ENCODE measurements at regions not wholly inside any gene's neighbourhood (a gene's known extent, or its start where the extent isn't known, plus 50 kb on each side); places are given as distances from the start of the nearest gene placed in this dataset.
A peak's percentile ranks its signal among the peaks of the same experiment; 100 is the strongest.

DNA sequence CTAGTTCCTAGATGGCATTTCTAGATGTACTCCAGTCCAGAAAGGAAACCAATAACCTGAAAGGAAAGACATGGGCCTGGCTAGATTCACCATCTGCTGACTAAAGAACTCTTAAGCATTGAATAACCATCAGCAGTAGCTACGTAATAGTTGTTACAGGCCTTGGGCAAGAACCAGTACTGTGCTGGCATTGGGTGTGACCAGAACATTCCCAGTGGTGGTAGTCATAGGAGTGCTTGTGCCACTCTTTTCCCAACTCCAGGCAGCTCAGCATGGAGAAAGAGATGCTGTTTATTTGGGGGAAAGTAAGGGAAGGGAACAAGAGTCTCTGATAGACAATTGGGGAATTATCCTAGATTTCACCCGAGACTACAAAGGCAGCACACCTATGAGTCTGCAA, 333.3 kb downstream of the SLC16A7 start:
- no peak for DNase-seq

DNA sequence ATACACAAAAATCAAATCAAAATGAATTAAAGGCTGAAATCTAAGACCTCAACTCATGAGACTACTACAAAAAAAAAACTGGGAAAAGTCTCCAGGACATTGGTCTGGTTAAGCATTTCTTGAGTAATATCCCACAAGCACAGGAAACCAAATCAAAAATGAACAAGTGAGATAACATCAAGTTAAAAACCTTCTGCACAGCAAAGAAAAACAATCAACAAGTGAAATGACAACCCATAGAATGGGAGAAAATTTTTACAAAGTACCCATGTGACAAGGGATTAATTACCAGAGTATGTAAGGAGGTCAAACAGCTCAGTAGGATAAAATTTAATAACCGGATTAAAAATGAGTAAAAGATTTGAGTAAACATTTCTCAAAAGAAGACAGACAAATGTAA, 338.7 kb downstream of the SLC16A7 start:
- DNase-seq, result no peak

DNA sequence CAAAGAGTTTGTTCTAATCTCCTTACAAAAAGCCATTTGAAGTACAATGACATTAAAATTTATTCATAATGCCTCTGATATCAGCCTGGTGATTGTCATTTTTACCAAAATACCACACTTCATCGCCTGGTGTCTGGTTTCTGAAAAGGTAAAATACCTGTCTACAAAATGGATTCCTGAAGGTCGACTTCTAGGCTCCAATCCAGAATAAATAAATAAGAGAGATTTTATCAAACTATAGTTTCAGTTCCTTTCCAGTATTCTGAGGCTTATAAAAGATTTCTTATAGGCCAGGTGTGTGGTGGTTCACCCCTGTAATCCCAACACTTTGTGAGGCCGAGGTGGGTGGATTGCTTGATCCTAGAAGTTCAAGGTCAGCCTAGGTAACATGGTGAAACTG, 340.7 kb downstream of the SLC16A7 start:
- no peak for DNase-seq

DNA sequence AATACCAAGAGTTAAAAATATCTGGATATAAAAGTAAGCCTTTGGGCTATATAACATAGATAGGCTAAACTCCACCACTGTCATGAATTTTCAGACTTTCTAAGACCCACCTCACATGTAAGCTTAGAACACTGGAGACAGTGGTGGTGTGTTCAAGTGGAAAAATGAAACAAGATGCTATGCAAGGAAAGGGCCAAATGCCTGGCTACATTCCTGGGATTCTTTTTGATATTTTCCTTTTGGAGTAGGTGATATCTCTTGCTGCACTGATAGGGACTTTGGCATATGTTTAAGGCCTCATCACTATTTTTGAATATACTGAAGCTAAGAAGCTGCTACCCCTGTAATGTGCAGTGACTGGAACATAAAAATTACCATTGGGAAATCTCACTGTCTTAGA, 341.3 kb downstream of the SLC16A7 start:
- no peak for DNase-seq

DNA sequence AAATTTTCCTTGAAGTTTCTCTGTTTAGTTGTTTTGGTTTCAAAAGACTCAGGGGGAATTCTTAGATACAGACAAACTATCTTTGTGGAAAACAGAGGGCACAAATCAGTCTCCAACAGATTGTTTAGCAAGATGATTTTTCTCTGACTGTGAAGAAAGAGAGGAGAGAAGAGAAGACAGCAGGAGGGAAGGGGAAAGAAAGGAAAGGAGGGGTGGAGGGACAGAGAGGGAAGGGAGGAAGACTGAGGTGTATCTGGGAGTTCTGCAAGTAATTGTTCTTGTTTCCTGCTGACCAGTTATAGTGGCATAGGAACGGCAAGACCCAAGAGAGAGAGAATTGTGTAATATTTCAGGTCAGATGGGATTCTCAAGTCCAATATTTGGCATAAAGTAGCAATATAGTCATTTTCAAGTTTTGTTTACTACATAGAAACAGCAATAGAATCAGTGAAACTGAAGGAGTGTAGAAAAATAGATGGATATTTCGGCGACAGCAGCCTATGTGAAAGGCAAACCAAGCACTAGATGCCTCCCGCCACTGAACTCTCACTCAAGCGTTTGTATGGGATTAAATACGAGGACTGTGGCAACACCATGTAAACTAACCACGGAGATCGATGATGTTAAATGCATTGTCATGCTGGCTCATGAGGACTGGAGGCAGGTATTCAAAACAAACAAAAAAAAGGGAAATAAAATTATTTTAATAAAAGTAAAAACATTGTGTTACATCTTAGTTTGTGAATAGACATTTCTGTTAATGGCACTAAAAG, 342.5 kb downstream of the SLC16A7 start:
- DNase-seq, result no peak

DNA sequence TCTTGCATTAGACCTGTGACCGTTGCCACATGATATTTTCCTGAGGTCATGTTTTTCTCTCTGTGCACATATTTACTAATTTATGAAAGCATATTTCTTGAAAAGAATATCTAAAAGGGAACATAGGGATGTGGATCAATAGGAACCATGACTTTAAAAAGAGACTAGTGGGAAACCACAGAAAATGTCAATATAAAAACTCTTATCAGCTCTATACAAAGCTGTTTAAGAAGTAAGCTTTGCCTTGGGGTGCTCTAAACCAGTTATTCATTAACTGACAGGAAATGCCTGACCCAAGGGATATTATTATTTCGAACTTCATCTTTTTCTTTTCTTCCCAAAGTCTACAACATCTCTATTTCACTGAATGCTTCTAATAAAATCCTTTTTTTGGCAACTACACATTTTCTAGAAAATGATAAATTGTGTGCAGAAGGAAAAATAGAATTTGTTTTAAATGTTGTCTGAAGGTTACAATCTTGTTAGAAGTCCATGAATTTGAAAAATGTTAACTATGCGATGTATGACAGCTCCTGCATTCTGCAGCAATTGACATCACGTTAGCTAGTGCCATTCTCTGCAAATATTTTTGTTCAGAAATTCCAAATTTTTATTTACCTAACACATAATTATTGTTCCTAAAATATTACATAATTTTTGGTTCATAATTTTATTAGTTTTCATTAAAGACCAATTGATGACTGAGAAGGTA, 345.0 kb downstream of the SLC16A7 start:
- no peak for DNase-seq

DNA sequence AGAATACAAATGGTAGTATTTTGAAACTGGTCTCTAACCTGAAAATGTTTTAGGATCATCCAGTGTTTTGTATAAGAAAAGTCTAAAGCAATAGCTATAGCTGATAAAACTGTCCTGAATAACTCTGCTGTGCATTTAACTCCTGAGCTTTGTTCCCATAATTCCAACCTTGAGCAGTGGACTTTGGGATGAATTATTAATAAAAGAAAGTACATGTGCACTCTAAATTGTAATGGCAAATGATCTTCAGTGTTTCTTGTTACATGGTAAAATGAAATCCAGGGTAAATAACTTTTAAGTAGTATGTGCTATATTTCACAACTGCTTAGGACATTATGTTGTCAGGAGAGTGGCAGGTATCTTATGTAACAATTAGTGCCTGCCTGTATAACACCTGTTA, 345.6 kb downstream of the SLC16A7 start:
- DNase-seq, result no peak

DNA sequence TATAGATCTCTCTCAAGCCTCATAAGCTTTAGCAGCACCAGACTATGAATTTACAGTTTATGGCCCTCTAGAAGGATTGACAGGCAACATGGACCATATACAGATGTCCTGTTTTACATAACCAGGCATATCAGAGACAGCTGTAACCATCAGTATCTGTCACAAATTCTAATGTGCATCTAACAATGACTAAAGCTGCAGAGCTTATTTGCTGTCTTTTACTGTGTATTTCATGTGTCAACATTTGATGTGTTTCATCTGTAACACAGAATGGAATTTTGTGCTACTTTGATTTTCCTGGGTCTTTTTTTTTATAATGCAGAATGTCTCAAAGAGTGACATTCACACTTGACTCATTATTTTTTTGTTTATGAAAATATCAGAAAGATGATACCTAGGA, 348.3 kb downstream of the SLC16A7 start:
- DNase-seq, result no peak

DNA sequence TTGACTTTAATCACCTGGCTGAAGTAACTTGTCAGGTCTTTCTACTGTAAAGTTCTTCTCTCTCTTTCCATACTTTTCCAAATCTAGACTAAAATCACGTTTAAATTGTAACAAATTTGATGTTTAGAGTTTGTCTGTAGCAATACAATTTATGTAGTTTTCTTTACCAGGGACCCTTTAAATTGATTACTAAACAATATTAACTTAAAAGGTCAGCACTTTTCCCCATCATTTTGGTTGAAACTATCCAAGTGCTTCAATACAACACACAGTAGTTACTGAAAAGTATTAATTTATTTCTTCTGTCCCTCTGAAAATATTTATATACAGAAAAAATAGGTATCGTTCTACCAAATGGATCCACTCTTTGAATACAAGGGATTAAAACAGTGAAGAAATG, 350.8 kb downstream of the SLC16A7 start:
- DNase-seq, result no peak

DNA sequence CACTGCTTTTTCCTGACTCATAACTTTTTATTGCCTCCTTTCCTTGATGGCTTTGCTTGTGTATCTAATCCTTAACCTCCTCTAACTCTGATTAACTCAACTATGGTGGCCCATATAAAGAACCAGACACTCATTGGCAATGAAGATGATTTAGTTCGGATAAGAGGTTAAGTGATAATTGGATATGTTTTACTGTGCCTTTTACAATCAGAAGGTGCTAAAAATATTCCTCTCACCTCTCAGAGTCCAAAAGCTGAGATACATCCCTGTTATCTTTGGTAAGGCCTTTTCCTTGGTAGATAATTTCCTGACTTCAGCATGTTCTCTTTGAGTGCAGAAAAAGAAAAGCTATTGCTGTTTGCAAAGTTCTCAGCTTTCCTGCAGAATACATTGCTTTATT, 367.7 kb downstream of the SLC16A7 start:
- DNase-seq, result no peak

DNA sequence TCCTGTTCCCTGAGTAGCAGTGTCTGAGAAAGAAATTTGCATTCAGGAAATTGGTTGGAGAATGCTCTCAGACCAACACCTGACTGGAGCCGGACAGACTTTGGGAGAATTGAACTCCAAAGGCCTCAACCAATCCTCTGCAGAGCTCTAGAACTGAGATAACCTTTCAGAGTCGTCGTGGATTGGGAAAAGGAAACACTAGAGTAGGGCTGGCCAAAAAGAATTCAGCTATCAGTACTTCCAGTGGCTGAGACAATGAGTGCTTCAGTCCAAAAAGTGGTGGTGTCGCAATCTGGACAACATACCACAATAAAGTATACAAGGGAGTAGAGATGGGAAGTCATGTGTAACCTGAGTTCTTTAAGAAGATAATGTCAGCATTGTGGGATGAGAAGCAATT, 377.1 kb downstream of the SLC16A7 start:
- no peak for DNase-seq

DNA sequence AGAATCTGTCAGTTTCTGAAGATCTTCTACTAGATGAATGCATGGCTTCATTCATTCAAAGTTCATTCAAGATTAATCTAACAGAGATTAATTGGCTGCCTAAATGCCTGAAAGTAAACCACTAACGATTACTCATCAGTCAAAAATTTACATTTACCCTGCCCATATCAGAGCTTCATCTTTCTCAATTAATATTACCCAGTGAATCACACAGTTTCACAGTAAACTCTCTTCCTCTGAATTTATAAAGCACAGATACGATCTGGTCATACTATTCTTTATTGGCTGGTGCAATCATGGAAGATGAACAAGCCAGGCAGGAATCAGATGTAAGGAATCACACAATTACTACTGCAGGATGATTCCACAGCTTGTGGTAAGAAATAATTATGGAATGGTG, 377.7 kb downstream of the SLC16A7 start:
- no peak for DNase-seq

DNA sequence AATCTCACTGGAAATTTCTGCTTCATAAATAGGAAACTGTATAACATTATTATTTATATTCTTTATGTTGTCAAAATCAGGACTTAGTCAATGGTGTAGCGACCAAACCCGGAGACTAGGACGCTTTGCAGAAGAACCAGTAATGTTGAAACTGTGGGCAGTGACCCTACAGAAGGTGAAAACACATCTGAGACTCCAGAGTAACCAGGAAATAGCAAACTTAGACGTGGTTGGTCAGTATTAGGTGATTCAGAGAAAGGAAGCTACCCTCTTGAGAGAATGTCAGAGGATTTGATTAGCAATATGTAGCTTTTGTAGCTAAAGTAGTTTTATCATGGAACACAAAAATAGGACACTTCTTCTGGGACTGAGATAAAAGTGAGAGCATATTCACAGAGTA, 381.9 kb downstream of the SLC16A7 start:
- no peak for DNase-seq

DNA sequence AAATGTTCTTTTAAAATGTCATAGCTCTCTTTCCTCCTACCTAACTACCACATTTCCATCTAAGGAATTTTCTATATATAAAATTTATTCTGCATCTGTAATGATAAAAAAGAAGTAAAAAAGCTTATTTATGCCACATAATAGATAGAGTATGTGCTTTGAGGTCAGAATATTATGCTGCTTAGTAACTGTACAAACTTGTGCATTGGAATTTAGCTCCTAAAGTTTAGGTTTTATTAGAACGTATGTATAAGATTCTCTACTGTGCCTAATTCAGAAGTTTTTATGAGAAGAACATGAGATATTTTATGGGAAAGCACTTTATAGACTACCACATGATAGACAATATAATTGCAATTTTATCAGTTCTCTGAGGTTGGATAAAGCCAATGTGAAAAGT, 384.6 kb downstream of the SLC16A7 start:
- DNase-seq, result no peak

DNA sequence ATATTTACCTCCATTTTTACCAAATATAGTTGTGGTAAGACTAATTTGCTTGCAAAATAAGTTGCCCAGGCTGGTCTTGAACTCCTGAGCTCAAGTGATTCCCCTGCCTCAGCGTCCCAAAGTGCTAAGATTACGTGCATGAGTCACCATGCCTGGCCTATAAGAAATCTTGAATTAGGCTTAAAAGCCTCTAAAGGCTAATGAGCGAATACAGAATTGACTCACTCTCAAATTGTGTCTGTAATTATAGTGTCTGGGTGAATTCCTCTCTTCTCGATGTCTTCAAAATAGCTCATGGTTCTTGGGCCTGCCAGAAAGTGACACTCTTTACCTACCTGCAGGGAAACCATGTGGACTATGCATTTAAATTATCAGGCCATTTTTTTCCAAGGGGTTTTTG, 403.5 kb downstream of the SLC16A7 start:
- DNase-seq, result no peak

DNA sequence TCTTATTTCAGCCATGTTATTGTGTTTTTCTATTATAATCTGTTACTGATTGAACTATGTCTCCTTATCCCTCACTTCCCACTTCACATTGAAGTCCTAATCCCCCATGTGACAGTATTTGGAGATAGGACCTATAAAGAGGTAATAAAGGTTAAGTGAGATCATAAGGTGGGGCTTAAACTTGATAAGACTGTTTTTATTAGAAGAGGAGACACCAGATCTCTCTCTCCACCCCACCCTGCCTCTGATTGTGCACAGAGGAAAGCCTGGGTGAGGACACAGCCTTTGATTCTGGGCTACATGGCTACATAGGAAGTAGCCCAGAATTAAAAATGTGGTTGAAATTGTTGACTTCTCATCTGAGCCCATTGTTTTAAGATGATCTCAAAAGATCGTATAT, 414.7 kb downstream of the SLC16A7 start:
- DNase-seq, result no peak

DNA sequence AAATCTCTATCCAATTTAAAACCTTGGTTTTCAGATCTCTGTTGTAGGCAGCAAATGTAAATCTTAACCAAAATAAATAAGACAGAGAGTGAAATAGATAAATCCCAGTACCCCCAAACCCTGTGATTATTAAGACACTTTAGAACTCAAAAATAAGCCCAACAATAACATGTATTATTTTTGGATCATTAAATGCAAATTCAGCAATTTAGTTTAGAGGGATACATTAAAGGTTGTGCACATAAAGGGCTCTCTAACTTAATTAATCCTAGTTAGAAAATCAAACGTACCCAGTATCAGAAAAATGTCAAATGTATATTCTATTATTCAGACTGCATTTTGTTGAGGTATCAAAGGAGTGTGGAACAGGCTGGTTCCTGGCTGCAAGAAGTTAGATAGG, 416.8 kb downstream of the SLC16A7 start:
- no peak for DNase-seq

DNA sequence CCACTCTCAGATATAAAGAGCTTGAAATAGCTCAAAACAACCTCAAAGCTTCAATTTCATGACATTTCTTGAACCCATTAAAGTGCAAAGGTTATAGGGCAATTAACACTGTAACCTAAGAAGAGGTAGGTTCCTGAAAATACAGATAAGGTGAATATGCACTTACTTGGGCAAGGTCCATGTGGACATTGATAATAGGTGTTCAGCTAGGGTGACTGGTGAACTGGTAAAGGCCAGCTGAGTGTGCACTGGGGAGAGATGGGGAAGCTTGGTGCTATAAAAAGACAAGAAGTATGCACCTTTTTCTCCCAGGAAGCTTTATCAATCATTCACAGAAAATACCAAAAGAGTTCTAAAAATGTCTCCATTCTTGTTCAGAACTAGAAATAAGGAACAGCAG, 418.6 kb downstream of the SLC16A7 start:
- no peak for DNase-seq

DNA sequence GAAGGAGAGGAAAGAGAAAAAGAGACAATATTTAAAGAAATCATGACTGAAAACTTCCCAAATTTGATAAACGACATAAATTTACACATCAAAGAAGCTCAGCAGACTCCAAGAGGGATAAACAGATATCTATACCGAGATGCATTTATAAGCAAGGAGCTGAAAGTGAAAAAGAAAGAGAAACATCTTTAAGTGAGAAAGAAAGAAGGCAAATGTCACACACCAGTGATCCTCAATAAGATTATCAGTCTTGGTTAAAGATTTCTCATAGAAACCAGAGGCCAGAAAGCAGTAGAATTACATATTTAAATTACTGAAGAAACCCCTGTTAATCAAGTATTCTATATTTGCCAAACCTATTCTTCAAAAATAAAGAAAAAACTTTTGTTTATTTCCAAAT, 424.2 kb downstream of the SLC16A7 start:
- no peak for DNase-seq

DNA sequence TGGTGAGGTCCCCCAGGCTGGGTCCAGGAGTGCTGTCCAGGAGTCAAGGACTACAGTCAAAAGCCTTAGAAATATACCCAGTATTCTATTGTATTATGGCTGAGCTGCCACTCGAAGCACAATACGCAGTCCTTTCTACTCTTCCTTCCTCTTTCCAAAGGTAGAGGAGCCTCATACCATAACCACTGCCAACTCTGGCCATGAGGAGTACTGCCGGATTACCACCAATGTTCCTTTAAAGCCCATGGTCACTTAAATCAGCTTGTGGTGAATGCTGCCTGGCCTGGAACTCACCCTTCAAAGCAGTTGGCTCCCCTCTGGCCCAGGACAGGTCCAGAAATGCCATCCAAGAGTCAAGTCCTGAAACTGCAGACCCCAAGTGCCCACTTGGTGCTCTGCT, 425.4 kb downstream of the SLC16A7 start:
- DNase-seq, result no peak

DNA sequence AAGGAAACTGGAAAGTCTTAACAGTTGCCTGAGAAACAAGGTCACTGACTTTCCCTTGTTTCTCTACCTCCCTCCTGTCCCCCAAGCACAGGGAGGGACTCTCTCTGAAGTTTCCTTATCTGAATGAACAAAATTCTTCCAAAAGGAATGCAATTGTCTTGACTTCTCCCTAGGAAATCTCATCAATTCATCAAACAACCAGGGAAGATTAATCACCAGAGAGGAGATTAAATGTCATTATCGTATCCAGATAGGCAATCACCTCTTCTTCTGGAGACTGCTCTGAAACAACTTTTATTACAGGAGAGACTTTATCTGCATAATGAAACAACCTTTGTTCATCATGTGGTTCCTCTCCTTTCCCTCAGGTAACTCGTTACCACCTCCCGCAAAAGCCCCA, 431.4 kb downstream of the SLC16A7 start:
- no peak for DNase-seq

DNA sequence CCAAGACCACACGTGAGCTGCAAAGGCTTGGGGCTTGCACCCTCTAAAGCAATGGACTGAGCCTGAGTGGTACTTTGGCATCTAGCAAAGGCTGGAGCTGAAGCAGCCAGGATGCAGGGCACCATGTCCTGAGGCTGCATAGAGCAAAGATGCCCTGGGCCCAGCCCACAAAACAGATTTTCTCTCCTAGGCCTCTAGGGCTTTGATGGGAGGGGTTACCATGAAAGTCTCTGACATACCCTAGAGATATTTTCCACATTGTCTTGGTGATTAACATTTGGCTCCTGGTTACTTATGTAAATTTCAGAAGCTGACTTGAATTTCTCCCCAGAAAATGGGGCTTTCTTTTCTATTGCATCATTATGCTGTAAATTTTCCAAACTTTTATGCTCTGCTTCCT, 438.3 kb downstream of the SLC16A7 start:
- no peak for DNase-seq

DNA sequence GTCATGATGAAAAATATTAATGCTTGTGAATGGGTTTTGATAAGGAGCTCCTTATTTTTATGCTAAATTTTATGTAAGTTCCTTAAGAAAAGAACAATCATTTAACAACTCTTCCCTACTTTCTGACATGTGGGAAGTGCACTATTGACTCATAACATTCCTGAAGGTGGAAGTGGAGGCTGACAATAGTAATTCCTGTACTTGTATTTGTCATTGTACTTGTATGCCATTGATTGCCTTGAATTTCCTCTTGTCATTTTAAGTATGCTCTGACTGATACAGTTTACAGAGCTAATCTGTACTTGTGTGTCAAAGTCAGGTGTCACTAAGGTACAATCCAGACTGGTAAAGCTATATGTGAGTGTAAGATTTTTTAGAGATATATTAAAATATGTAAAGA, 440.0 kb downstream of the SLC16A7 start:
- DNase-seq, result no peak

DNA sequence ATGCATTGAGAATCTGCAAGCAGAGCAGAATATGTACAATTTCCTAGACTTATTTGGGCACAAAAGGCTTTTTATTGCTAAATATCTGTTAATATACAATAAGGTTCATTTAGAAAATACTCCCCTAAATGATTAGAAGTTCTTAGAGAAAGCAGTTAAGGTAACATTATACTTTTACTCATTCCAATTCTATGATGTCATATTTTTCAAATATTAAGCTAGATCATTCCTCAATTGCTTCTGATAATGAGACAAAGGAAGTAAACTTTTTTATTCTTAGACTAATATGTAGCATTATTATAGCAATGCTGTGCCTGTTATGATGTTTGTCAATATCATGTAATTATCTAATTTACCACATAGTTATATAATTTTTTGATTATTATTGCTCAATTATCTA, 447.0 kb downstream of the SLC16A7 start:
- DNase-seq, result no peak

DNA sequence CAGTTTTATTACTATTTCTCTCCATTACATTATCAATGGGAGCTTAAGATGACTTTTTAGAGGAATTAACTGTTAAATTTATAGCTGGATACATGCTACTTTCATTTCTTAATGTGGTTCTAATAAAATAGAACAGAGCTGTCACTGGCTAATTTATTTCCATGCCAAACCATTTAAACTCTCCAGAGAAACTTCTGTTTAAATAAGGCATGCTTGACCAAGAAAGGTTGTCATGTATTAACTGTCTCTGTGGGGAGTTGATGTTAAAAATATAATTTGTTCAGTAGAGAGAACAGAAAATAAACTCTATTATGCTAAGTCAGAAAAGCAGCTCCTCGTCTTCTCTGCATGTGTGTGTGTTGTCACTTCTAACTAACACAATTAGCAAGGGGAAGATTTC, 447.4 kb downstream of the SLC16A7 start:
- DNase-seq, result peak in 1 of 3 experiments; percentile 57
